Naive thymus-derived CD8-positive, alpha-beta T cell (primary cell): ENCODE measurements at regions not wholly inside any gene's neighbourhood (a gene's known extent, or its start where the extent isn't known, plus 50 kb on each side); places are given as distances from the start of the nearest gene placed in this dataset.

Experiments used
- ATAC-seq, 2 donors: fragments of 150-1000 bp; cut with Tn5 transposase in 1 of 2; sonication (Bioruptor Pico), chemical (Tn5 transposase) in 1 of 2; 1 replicate in 1 of 2; 2 replicates in 1 of 2; pipeline ENCODE4 v1.10.0; 2021; ENCODE audit warnings: mild to moderate bottlenecking in 2 of 2, moderate library complexity in 2 of 2
- POLR2A ChIA-PET: fragments of 350-600 bp; sonication (Branson Sonifier 250); formaldehyde crosslinking; loops from one replicate; lab custom pipeline; 2021; ENCODE audit warnings: antibody characterized with exemption; lab: Charles Lee
- DNase-seq, 10 donors: peaks; one replicate each; pipeline versions ENCODE4 v3.0.0 to v3.0.0-alpha.2; 2020 to 2022
- H3K27ac Mint-ChIP-seq, 10 donors: one replicate each; pipeline ENCODE4 v1.8.0; 2020 to 2022; ENCODE audit warnings: mild to moderate bottlenecking in 10 of 10, mixed read lengths in 10 of 10, moderate library complexity in 4 of 10, inconsistent platforms in 1 of 10
- H3K27me3 Mint-ChIP-seq, 5 donors: one replicate each; pipeline ENCODE4 v1.8.0; 2021 to 2022; ENCODE audit warnings: mixed read lengths in 5 of 5
- H3K36me3 Mint-ChIP-seq, 3 donors: one replicate each; pipeline ENCODE4 v1.8.0; 2020 to 2022; ENCODE audit warnings: mixed read lengths in 3 of 3, mild to moderate bottlenecking in 2 of 3, inconsistent platforms in 1 of 3
- H3K4me1 Mint-ChIP-seq, 4 donors: one replicate each; pipeline ENCODE4 v1.8.0; 2021 to 2022; ENCODE audit warnings: mixed read lengths in 4 of 4
- H3K4me3 Mint-ChIP-seq, 10 donors: one replicate each; pipeline ENCODE4 v1.8.0; 2020 to 2022; ENCODE audit warnings: mild to moderate bottlenecking in 10 of 10, mixed read lengths in 10 of 10, moderate library complexity in 6 of 10, inconsistent platforms in 1 of 10
- H3K9me3 Mint-ChIP-seq, 9 donors: one replicate each; pipeline ENCODE4 v1.8.0; 2020 to 2022; ENCODE audit warnings: mixed read lengths in 9 of 9, mild to moderate bottlenecking in 3 of 9, inconsistent platforms in 1 of 9, moderate library complexity in 1 of 9

GRCh38 chr12:116466536-116466935 lies 92.6 kb upstream of the MAP1LC3B2 start:
- ATAC-seq = no peak
- POLR2A ChIA-PET = no interaction called here
- Mint-ChIP-seq H3K27ac (peak overlapping the region in 1 of 10 donors; percentile 51), H3K4me3 (no peak overlapping the region), H3K27me3 (peaks cover 0 to 2% (median 0%) of the 10 kb centered on the region in 5 donors), H3K4me1 (peaks cover 0 to 5% (median 0%) of the 10 kb centered on the region in 4 donors), H3K9me3 (no peaks in the 10 kb centered on the region), H3K36me3 (peaks cover 0 to 4% (median 0%) of the 10 kb centered on the region in 3 donors)
- DNase-seq = no peak

GRCh38 chr12:116469344-116469743 lies 89.8 kb upstream of the MAP1LC3B2 start:
- Mint-ChIP-seq H3K4me1 (peaks cover 0 to 8% (median 0%) of the 10 kb centered on the region in 4 donors), H3K9me3 (peaks cover 0 to 11% (median 4%) of the 10 kb centered on the region in 9 donors), H3K27me3 (no peaks in the 10 kb centered on the region), H3K4me3 (no peak overlapping the region), H3K27ac (peak overlapping the region in 2 of 10 donors; percentile 22 to 51), H3K36me3 (peaks cover 0 to 4% (median 3%) of the 10 kb centered on the region in 3 donors)
- POLR2A ChIA-PET = no interaction called here
- no peak for ATAC-seq
- DNase-seq = no peak

- Mint-ChIP-seq H3K36me3 (peaks cover 0 to 13% (median 3%) of the 10 kb centered on the region in 3 donors), H3K27me3 (no peaks in the 10 kb centered on the region), H3K4me3 (no peak overlapping the region), H3K9me3 (peaks cover 0 to 17% (median 11%) of the 10 kb centered on the region in 9 donors), H3K27ac (no peak overlapping the region), H3K4me1 (peaks cover 0 to 8% (median 0%) of the 10 kb centered on the region in 4 donors)
- POLR2A ChIA-PET = no interaction called here
- no peak for DNase-seq
- ATAC-seq = no peak
Measured at GRCh38 chr12:116471544-116471943, 87.6 kb upstream of the MAP1LC3B2 start.

GRCh38 chr12:116472193-116472592 lies 87.0 kb upstream of the MAP1LC3B2 start:
- peaks cover 0 to 8% (median 0%) of the 10 kb centered on the region in 4 donors for H3K4me1 Mint-ChIP-seq
- H3K4me3 Mint-ChIP-seq = no peak overlapping the region
- no peaks in the 10 kb centered on the region for H3K27me3 Mint-ChIP-seq
- ATAC-seq (no peak), DNase-seq (no peak)
- H3K36me3 Mint-ChIP-seq = peaks cover 0 to 15% (median 3%) of the 10 kb centered on the region in 3 donors
- H3K9me3 Mint-ChIP-seq = peaks cover 0 to 19% (median 11%) of the 10 kb centered on the region in 9 donors
- POLR2A ChIA-PET = no interaction called here
- H3K27ac Mint-ChIP-seq = no peak overlapping the region

GRCh38 chr12:116473416-116473815 lies 85.8 kb upstream of the MAP1LC3B2 start:
- peaks cover 0 to 19% (median 11%) of the 10 kb centered on the region in 9 donors for H3K9me3 Mint-ChIP-seq
- ATAC-seq = no peak
- peaks cover 0 to 8% (median 0%) of the 10 kb centered on the region in 4 donors for H3K4me1 Mint-ChIP-seq
- peaks cover 0 to 11% (median 3%) of the 10 kb centered on the region in 3 donors for H3K36me3 Mint-ChIP-seq
- no peak overlapping the region for H3K27ac Mint-ChIP-seq
- no peak overlapping the region for H3K4me3 Mint-ChIP-seq
- H3K27me3 Mint-ChIP-seq = no peaks in the 10 kb centered on the region
- DNase-seq = no peak
- POLR2A ChIA-PET = no interaction called here

- POLR2A ChIA-PET = no interaction called here
- Mint-ChIP-seq H3K4me1 (peaks cover 0 to 8% (median 0%) of the 10 kb centered on the region in 4 donors), H3K9me3 (peaks cover 0 to 19% (median 11%) of the 10 kb centered on the region in 9 donors), H3K4me3 (no peak overlapping the region), H3K27me3 (no peaks in the 10 kb centered on the region), H3K27ac (no peak overlapping the region), H3K36me3 (peaks cover 0 to 11% (median 3%) of the 10 kb centered on the region in 3 donors)
- ATAC-seq (no peak), DNase-seq (no peak)
Measured at GRCh38 chr12:116474331-116474730, 84.8 kb upstream of the MAP1LC3B2 start.

- no peak overlapping the region for H3K4me3 Mint-ChIP-seq
- POLR2A ChIA-PET = interaction anchor here (0.6 to 0.7 kb wide), 2 partner anchors 41 to 67 kb away, joined by 3 read pairs; no protein-coding TSS in a partner anchor
- H3K36me3 Mint-ChIP-seq = peaks cover 0 to 11% (median 3%) of the 10 kb centered on the region in 3 donors
- H3K4me1 Mint-ChIP-seq = peaks cover 1 to 6% (median 3%) of the 10 kb centered on the region in 4 donors
- DNase-seq = no peak
- no peak for ATAC-seq
- H3K9me3 Mint-ChIP-seq = peaks cover 0 to 19% (median 11%) of the 10 kb centered on the region in 9 donors
- no peaks in the 10 kb centered on the region for H3K27me3 Mint-ChIP-seq
- H3K27ac Mint-ChIP-seq = no peak overlapping the region
Measured at GRCh38 chr12:116474899-116475298, 84.3 kb upstream of the MAP1LC3B2 start.

GRCh38 chr12:116476227-116476822 lies 82.9 kb upstream of the MAP1LC3B2 start:
- POLR2A ChIA-PET = interaction anchor here (0.6 kb wide), 1 partner anchor 148 kb away, joined by 8 read pairs; no protein-coding TSS in a partner anchor
- Mint-ChIP-seq H3K4me3 (no peak overlapping the region), H3K36me3 (peaks cover 0 to 11% (median 3%) of the 10 kb centered on the region in 3 donors), H3K4me1 (peaks cover 9 to 15% (median 13%) of the 10 kb centered on the region in 4 donors), H3K27ac (no peak overlapping the region), H3K27me3 (peaks cover 0 to 2% (median 0%) of the 10 kb centered on the region in 5 donors), H3K9me3 (peaks cover 0 to 19% (median 11%) of the 10 kb centered on the region in 9 donors)
- DNase-seq = no peak
- ATAC-seq = no peak

- Mint-ChIP-seq H3K4me3 (peak overlapping the region in 1 of 10 donors; percentile 10), H3K27ac (no peak overlapping the region), H3K36me3 (peaks cover 0 to 11% (median 3%) of the 10 kb centered on the region in 3 donors), H3K4me1 (peaks cover 9 to 15% (median 13%) of the 10 kb centered on the region in 4 donors), H3K9me3 (peaks cover 0 to 19% (median 9%) of the 10 kb centered on the region in 9 donors), H3K27me3 (peaks cover 0 to 2% (median 0%) of the 10 kb centered on the region in 5 donors)
- ATAC-seq (no peak), DNase-seq (no peak)
- POLR2A ChIA-PET = interaction anchor here (0.7 kb wide), 1 partner anchor 579 kb away, joined by 5 read pairs; no protein-coding TSS in a partner anchor
Measured at GRCh38 chr12:116478243-116478773, 80.9 kb upstream of the MAP1LC3B2 start.

GRCh38 chr12:116480210-116480810 lies 78.9 kb upstream of the MAP1LC3B2 start:
- Mint-ChIP-seq H3K36me3 (peaks cover 0 to 11% (median 0%) of the 10 kb centered on the region in 3 donors), H3K9me3 (peaks cover 0 to 13% (median 6%) of the 10 kb centered on the region in 9 donors), H3K27ac (peak overlapping the region in 4 of 10 donors; percentile 30 to 90 (median 74)), H3K27me3 (peaks cover 0 to 2% (median 0%) of the 10 kb centered on the region in 5 donors), H3K4me3 (peak overlapping the region in 3 of 10 donors; percentile 11 to 48 (median 21)), H3K4me1 (peaks cover 6 to 15% (median 13%) of the 10 kb centered on the region in 4 donors)
- POLR2A ChIA-PET = no interaction called here
- DNase-seq = peak in 4 of 10 donors; percentile 1 to 30 (median 15)
- peak in 1 of 2 donors; percentile 62 for ATAC-seq

GRCh38 chr12:116481726-116482125 lies 77.5 kb upstream of the MAP1LC3B2 start:
- DNase-seq (no peak), ATAC-seq (no peak)
- no peak overlapping the region for H3K27ac Mint-ChIP-seq
- peaks cover 6 to 15% (median 13%) of the 10 kb centered on the region in 4 donors for H3K4me1 Mint-ChIP-seq
- peaks cover 0 to 2% (median 0%) of the 10 kb centered on the region in 5 donors for H3K27me3 Mint-ChIP-seq
- H3K9me3 Mint-ChIP-seq = peaks cover 0 to 4% (median under 1%) of the 10 kb centered on the region in 9 donors
- no peak overlapping the region for H3K4me3 Mint-ChIP-seq
- peaks cover 0 to under 1% (median 0%) of the 10 kb centered on the region in 3 donors for H3K36me3 Mint-ChIP-seq
- POLR2A ChIA-PET = no interaction called here

- H3K27me3 Mint-ChIP-seq = peaks cover 0 to 2% (median 0%) of the 10 kb centered on the region in 5 donors
- H3K4me3 Mint-ChIP-seq = no peak overlapping the region
- H3K9me3 Mint-ChIP-seq = peaks cover 0 to 7% (median 4%) of the 10 kb centered on the region in 9 donors
- POLR2A ChIA-PET = no interaction called here
- H3K27ac Mint-ChIP-seq = no peak overlapping the region
- peaks cover 0 to 5% (median 4%) of the 10 kb centered on the region in 3 donors for H3K36me3 Mint-ChIP-seq
- DNase-seq (no peak), ATAC-seq (no peak)
- peaks cover 6 to 15% (median 13%) of the 10 kb centered on the region in 4 donors for H3K4me1 Mint-ChIP-seq
Measured at GRCh38 chr12:116482179-116482578, 77.0 kb upstream of the MAP1LC3B2 start.
